Endothelial cell of umbilical vein (primary cell): ENCODE measurements at regions not wholly inside any gene's neighbourhood (a gene's known extent, or its start where the extent isn't known, plus 50 kb on each side); places are given as distances from the start of the nearest gene placed in this dataset.
A peak's percentile ranks its signal among the peaks of the same experiment; 100 is the strongest.

Experiments used
- BruUV-seq: library from RNA; stranded (reverse); fragments of 400-500 nt; replicated peaks from 2 replicates; lab custom pipeline; 2021; lab: Mats Ljungman, UMichigan
- CTCF ChIA-PET: fragments of 300-600, 350-600 bp; sonication (Branson Sonifier 250); formaldehyde crosslinking; loops from one replicate; lab custom pipeline; 2021; ENCODE audit warnings: antibody characterized with exemption, inconsistent platforms; lab: Charles Lee
- POLR2A ChIA-PET: fragments of 300-600, 350-600 bp; sonication (Branson Sonifier 250); formaldehyde crosslinking; loops from one replicate; lab custom pipeline; 2021; ENCODE audit warnings: antibody characterized with exemption, inconsistent platforms; lab: Charles Lee
- DNase-seq: peaks from one replicate; pipeline ENCODE4 v3.0.0-alpha.2; 2011; ENCODE audit warnings: low read depth, low spot score
- FAIRE-seq: peaks from 2 replicates; lab custom pipeline; 2011; peaks lifted over from hg19 to GRCh38; lab: Jason Lieb, UNC
- H2AFZ ChIP-seq: 2 replicates; pipeline ENCODE4 v1.6.0; 2012; ENCODE audit warnings: low read depth, low read length, control low read depth, inconsistent platforms
- H3K27ac ChIP-seq: 2 replicates; pipeline ENCODE4 v1.5.1; 2011; ENCODE audit warnings: low read depth, mild to moderate bottlenecking, control low read depth, low read length, moderate library complexity; ENCODE audit not compliant: insufficient read depth
- H3K27me3 ChIP-seq, 2 experiments: 2 replicates each; pipeline versions ENCODE4 v1.6.0 to v1.6.1; 2011; ENCODE audit warnings: low read length in 2 of 2, mixed read lengths in 1 of 2; ENCODE audit not compliant: control insufficient read depth in 2 of 2, insufficient read depth in 2 of 2
- H3K36me3 ChIP-seq, 2 experiments: 2 replicates in 1 of 2; 3 replicates in 1 of 2; pipeline ENCODE4 v1.5.1; 2011; ENCODE audit warnings: low read length in 2 of 2, mild to moderate bottlenecking in 1 of 2, moderate library complexity in 1 of 2; ENCODE audit not compliant: control insufficient read depth in 2 of 2, insufficient read depth in 2 of 2; ENCODE audit errors: extremely low read depth in 1 of 2
- H3K4me1 ChIP-seq: 3 replicates; pipeline ENCODE4 v1.5.1; 2011; ENCODE audit warnings: mild to moderate bottlenecking, low read length; ENCODE audit not compliant: control insufficient read depth, insufficient read depth; ENCODE audit errors: extremely low read depth
- H3K4me2 ChIP-seq: 2 replicates; pipeline ENCODE4 v1.6.1; 2011; ENCODE audit warnings: low read length, control low read depth, mixed read lengths; ENCODE audit not compliant: insufficient read depth
- H3K4me3 ChIP-seq, 3 experiments: fragments of 200-600 bp in 1 of 3; sonication (generic), shearing (Covaris generic) in 1 of 3; replicated peaks in 1 of 3; 2 replicates each; pipeline ENCODE4 v1.5.1; 2011 to 2016; ENCODE audit warnings: control low read depth in 3 of 3, low read length in 3 of 3, mild to moderate bottlenecking in 2 of 3, inconsistent platforms in 1 of 3, low read depth in 1 of 3, moderate library complexity in 1 of 3; ENCODE audit not compliant: insufficient read depth in 1 of 3
- H3K79me2 ChIP-seq: 2 replicates; pipeline ENCODE4 v1.6.0; 2012; ENCODE audit warnings: low read length, inconsistent platforms; ENCODE audit not compliant: control insufficient read depth, insufficient read depth
- H3K9ac ChIP-seq: replicated peaks from 2 replicates; pipeline ENCODE3; 2011; ENCODE audit warnings: low read length, control low read depth; ENCODE audit not compliant: insufficient read depth; ENCODE audit errors: extremely low read depth
- H3K9me1 ChIP-seq: replicated peaks from 3 replicates; pipeline ENCODE4 v1.6.0; 2011; ENCODE audit warnings: mild to moderate bottlenecking, low read length; ENCODE audit not compliant: control insufficient read depth, insufficient read depth; ENCODE audit errors: extremely low read depth
- H3K9me3 ChIP-seq: replicated peaks from 2 replicates; pipeline ENCODE4 v1.5.1; 2012; ENCODE audit warnings: low read length, inconsistent platforms; ENCODE audit not compliant: control insufficient read depth, insufficient read depth
- H4K20me1 ChIP-seq: replicated peaks from 2 replicates; pipeline ENCODE3; 2011; ENCODE audit warnings: mild to moderate bottlenecking, low read length; ENCODE audit not compliant: control insufficient read depth, insufficient read depth; ENCODE audit errors: extremely low read depth
- EZH2 ChIP-seq: IDR thresholded peaks from 2 replicates; pipeline ENCODE4 v1.6.1; 2012; ENCODE audit warnings: borderline replicate concordance, low read depth, mild to moderate bottlenecking, moderate library complexity, low read length, inconsistent platforms; ENCODE audit not compliant: severe bottlenecking
- GATA2 ChIP-seq: IDR thresholded peaks from 2 replicates; pipeline ENCODE4 v1.7.0; 2011; ENCODE audit warnings: low read depth, mild to moderate bottlenecking, moderate library complexity, mixed read lengths, low read length; ENCODE audit not compliant: insufficient read length, insufficient read depth
- MYC ChIP-seq: IDR thresholded peaks from one replicate; pipeline ENCODE4 v1.6.1; 2011; ENCODE audit warnings: mild to moderate bottlenecking, low read depth, low read length
- POLR2AphosphoS5 ChIP-seq: IDR thresholded peaks from 2 replicates; pipeline ENCODE4 v1.6.1; 2012; ENCODE audit warnings: low read depth, mild to moderate bottlenecking, control low read depth, low read length, moderate library complexity; ENCODE audit not compliant: insufficient read depth
- dilution Hi-C: fragments of 300-500 bp; cut with MboI; formaldehyde crosslinking; loops from one replicate; pipeline ENCODE4 v1.15.0; 2019; ENCODE audit warnings: low sequenced_read_pairs; ENCODE audit not compliant: extremely low pct_ligation_motif_present
- intact Hi-C: fragments of 100-400 bp; cut with micrococcal nuclease; formaldehyde crosslinking; loops from one replicate; pipeline ENCODE4 v1.10.0; 2022
- TF ChIP-seq, protein P1 (sequence below), 2 donors: IDR thresholded peaks; 1 replicate in 1 of 2; 2 replicates in 1 of 2; pipeline ENCODE4 v1.5.1; 2011; ENCODE audit warnings: low read length in 2 of 2, mild to moderate bottlenecking in 2 of 2, moderate library complexity in 2 of 2, control low read depth in 1 of 2, inconsistent platforms in 1 of 2, low read depth in 1 of 2; ENCODE audit not compliant: insufficient read depth in 1 of 2; ENCODE audit errors: extremely low read depth in 1 of 2

GRCh38 chr4:32460972-32461371 is 1740.8 kb downstream of the PCDH7 start:
- Histone ChIP-seq H3K9me3 (no peaks in the 10 kb centered on the region), H3K36me3 (no peaks in the 10 kb centered on the region), H3K4me1 (no peaks in the 10 kb centered on the region), H4K20me1 (no peaks in the 10 kb centered on the region), H3K9me1 (no peaks in the 10 kb centered on the region), H3K79me2 (no peaks in the 10 kb centered on the region), H3K9ac (no peak overlapping the region), H2AFZ (no peak overlapping the region), H3K4me3 (no peak overlapping the region), H3K27me3 (no peaks in the 10 kb centered on the region), H3K4me2 (no peak overlapping the region), H3K27ac (no peak overlapping the region)
- dilution Hi-C loops = no loop called here
- ChIA-PET CTCF (no interaction called here), POLR2A (no interaction called here)
- FAIRE-seq (no peak), DNase-seq (no peak)
- TF ChIP-seq, protein P1, sequence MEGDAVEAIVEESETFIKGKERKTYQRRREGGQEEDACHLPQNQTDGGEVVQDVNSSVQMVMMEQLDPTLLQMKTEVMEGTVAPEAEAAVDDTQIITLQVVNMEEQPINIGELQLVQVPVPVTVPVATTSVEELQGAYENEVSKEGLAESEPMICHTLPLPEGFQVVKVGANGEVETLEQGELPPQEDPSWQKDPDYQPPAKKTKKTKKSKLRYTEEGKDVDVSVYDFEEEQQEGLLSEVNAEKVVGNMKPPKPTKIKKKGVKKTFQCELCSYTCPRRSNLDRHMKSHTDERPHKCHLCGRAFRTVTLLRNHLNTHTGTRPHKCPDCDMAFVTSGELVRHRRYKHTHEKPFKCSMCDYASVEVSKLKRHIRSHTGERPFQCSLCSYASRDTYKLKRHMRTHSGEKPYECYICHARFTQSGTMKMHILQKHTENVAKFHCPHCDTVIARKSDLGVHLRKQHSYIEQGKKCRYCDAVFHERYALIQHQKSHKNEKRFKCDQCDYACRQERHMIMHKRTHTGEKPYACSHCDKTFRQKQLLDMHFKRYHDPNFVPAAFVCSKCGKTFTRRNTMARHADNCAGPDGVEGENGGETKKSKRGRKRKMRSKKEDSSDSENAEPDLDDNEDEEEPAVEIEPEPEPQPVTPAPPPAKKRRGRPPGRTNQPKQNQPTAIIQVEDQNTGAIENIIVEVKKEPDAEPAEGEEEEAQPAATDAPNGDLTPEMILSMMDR (IDR thresholded peaks at IDR 0.05; ENCODE audit: extremely low read depth in 1 of 2, insufficient read depth in 1 of 2, low read depth in 1 of 2, low read length in 2 of 2) = no peak
- TF ChIP-seq EZH2 = no peak
- BruUV-seq = no TSS peak
- intact Hi-C loops = no loop called here

DNA sequence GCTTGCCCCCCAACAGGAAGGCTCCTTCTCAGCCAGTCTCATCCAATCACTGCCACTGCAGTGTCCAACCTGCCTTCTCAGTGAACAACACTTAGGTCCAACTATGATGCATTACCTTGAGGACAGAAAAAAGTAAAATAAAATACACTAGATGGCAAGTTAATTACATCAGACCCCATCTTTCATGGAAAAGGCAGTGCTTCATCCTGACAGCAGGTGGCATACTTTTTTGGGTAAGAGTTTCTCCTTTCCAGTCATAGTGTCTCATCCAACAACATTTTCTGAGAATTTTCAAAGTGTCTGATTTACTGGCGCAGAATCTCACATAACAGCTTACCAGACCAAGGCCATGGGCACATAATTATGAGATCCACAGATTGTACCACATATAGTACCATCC is 1742.8 kb downstream of the PCDH7 start:
- no peaks in the 10 kb centered on the region for H3K27me3 ChIP-seq
- ChIA-PET POLR2A (no interaction called here), CTCF (no interaction called here)
- H3K4me2 ChIP-seq = no peak overlapping the region
- H4K20me1 ChIP-seq = no peaks in the 10 kb centered on the region
- no peaks in the 10 kb centered on the region for H3K79me2 ChIP-seq
- intact Hi-C loops (loop anchor here (1.0 to 2.0 kb wide), 2 partner anchors 312 to 598 kb away; no protein-coding TSS in a partner anchor), dilution Hi-C loops (no loop called here)
- DNase-seq (peak; percentile 5), FAIRE-seq (peak; percentile 68)
- no peaks in the 10 kb centered on the region for H3K4me1 ChIP-seq
- no peaks in the 10 kb centered on the region for H3K9me3 ChIP-seq
- H3K9me1 ChIP-seq = no peaks in the 10 kb centered on the region
- H3K9ac ChIP-seq = no peak overlapping the region
- no peak overlapping the region for H3K4me3 ChIP-seq
- no peak overlapping the region for H2AFZ ChIP-seq
- H3K27ac ChIP-seq = no peak overlapping the region
- BruUV-seq = no TSS peak
- no peaks in the 10 kb centered on the region for H3K36me3 ChIP-seq
- no peak for TF ChIP-seq MYC
- no peak for TF ChIP-seq POLR2AphosphoS5
- TF ChIP-seq, protein P1 (IDR thresholded peaks at IDR 0.05; ENCODE audit: extremely low read depth in 1 of 2, insufficient read depth in 1 of 2, low read depth in 1 of 2, low read length in 2 of 2) = peak; percentile 27 to 29
- TF ChIP-seq EZH2 = no peak
- TF ChIP-seq GATA2 = no peak
